ENCODE measurements at regions not wholly inside any gene's neighbourhood (a gene's known extent, or its start where the extent isn't known, plus 50 kb on each side); places are given as distances from the start of the nearest gene placed in this dataset.

DNA sequence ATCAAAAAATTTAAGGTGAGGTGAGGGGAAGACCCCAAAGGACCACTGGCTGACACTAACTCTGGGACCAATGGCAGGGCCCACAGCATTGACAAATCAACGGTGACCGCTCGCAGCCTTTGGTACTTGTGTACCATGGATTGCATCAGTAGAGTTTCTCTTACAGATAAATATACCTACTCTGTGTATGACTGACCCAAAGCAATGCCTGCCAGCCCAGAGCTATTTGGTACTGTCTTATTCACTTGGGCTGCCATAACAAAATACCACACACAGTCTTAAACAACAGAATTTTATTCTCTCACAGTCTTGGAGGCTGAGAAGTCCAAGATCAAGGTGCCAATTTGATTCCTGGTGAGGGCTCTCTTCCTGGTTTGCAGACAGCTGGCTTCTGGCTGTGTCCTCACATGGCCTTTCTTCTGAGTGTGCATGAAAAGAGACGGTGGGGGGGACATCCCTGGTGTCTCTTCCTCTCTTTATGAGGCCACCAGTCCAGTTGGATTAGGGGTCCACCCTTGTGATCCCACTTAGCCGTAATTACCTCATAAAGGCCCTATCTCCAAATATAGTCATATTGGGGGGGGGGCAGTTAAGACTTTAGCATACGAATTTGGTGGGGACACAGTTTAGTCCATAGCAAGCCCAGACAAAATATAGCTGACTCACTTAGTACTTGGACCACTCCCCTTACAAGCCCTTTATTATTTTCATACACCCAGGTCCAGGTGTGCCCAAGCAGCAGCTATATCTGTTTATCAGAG is 336.3 kb downstream of the CD83 start (continued):
- TF ChIP-seq RELA (CRISPR knock-in tag; IDR thresholded peaks at IDR 0.05; ENCODE audit: borderline replicate concordance), result no peak

DNA sequence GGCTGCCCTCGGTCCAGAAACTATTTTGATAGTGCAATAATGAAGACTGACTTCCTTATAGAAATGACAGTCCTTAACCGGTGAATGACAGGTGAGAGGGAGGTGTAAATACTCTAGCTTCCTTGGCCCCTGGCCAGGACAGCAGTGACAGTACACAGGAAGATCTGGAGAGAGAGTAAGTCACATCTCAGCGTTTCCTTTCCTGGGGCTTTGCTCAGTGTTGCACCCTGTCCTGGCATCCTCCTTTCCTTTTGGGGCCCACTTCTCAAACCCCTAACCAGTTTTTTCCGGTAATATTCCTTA is 336.9 kb downstream of the CD83 start:
- Mint-ChIP-seq H3K36me3 (no peaks in the 10 kb centered on the region), H3K4me3 (no peak overlapping the region), H3K9me3 (no peaks in the 10 kb centered on the region), H3K27ac (no peak overlapping the region), H3K27me3 (ENCODE audit: low read depth) (peaks cover 4% of the 10 kb centered on the region), H3K4me1 (peaks cover 25% of the 10 kb centered on the region)
- no peak for DNase-seq (ENCODE audit: low spot score)
- TF ChIP-seq JAZF1 (CRISPR knock-in tag; IDR thresholded peaks at IDR 0.05), result no peak
- TF ChIP-seq ELF4 (CRISPR knock-in tag; IDR thresholded peaks at IDR 0.05; ENCODE audit: low read depth), result no peak
- TF ChIP-seq TEAD4 (CRISPR knock-in tag; IDR thresholded peaks at IDR 0.05), result no peak
- TF ChIP-seq, protein P1, sequence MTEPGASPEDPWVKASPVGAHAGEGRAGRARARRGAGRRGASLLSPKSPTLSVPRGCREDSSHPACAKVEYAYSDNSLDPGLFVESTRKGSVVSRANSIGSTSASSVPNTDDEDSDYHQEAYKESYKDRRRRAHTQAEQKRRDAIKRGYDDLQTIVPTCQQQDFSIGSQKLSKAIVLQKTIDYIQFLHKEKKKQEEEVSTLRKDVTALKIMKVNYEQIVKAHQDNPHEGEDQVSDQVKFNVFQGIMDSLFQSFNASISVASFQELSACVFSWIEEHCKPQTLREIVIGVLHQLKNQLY (CRISPR knock-in tag; IDR thresholded peaks at IDR 0.05), result no peak
- no peak for TF ChIP-seq RELA (CRISPR knock-in tag; IDR thresholded peaks at IDR 0.05; ENCODE audit: borderline replicate concordance)
- TF ChIP-seq, protein P2, sequence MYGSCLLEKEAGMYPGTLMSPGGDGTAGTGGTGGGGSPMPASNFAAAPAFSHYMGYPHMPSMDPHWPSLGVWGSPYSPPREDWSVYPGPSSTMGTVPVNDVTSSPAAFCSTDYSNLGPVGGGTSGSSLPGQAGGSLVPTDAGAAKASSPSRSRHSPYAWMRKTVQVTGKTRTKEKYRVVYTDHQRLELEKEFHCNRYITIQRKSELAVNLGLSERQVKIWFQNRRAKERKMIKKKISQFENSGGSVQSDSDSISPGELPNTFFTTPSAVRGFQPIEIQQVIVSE (CRISPR knock-in tag; IDR thresholded peaks at IDR 0.05; ENCODE audit: borderline replicate concordance), result no peak
- TF ChIP-seq TCF7 (CRISPR knock-in tag; IDR thresholded peaks at IDR 0.05; ENCODE audit: low read depth), result no peak
- no peak for TF ChIP-seq ZNF396 (CRISPR knock-in tag; IDR thresholded peaks at IDR 0.05; ENCODE audit: borderline replicate concordance)
- TF ChIP-seq, protein P3, sequence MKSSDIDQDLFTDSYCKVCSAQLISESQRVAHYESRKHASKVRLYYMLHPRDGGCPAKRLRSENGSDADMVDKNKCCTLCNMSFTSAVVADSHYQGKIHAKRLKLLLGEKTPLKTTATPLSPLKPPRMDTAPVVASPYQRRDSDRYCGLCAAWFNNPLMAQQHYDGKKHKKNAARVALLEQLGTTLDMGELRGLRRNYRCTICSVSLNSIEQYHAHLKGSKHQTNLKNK (CRISPR knock-in tag; IDR thresholded peaks at IDR 0.05), result no peak
- no peak for TF ChIP-seq ETV6 (CRISPR knock-in tag; IDR thresholded peaks at IDR 0.05)
- TF ChIP-seq FOXP1 (CRISPR knock-in tag; IDR thresholded peaks at IDR 0.05; ENCODE audit: borderline replicate concordance), result no peak
- no peak for TF ChIP-seq ZNF317 (CRISPR knock-in tag; IDR thresholded peaks at IDR 0.05; ENCODE audit: borderline replicate concordance, low read depth)
- ChIA-PET CTCF (no interaction called here), POLR2A (no interaction called here)
- no peak for ATAC-seq

DNA sequence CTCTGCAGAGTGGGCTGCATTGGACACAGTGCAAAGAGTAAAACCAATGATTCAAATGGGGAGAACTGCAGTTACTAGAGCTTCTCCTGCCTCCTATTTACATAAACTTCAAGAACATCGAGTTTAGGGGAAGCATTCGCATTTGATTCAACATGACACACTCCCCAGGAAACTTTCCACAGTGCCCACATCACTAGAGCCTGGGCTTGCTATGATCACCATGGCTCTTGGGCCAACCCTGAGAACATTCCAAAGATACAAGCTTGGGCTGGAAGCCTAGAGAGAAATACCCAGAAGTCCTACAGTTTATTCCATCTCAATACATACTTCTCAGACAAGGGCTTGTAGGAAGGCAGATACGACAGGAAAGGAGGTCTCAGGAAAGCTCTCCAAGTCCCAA is 337.9 kb downstream of the CD83 start:
- Mint-ChIP-seq H3K4me1 (peaks cover 15% of the 10 kb centered on the region), H3K36me3 (no peaks in the 10 kb centered on the region), H3K27ac (0 out of 2 replicates have a peak overlapping the region, but pooled peaks have one; percentile 26), H3K27me3 (ENCODE audit: low read depth) (peaks cover 4% of the 10 kb centered on the region), H3K4me3 (no peak overlapping the region), H3K9me3 (no peaks in the 10 kb centered on the region)
- ChIA-PET CTCF (no interaction called here), POLR2A (no interaction called here)
- ATAC-seq (no peak), DNase-seq (ENCODE audit: low spot score) (no peak)
- TF ChIP-seq, protein P4, sequence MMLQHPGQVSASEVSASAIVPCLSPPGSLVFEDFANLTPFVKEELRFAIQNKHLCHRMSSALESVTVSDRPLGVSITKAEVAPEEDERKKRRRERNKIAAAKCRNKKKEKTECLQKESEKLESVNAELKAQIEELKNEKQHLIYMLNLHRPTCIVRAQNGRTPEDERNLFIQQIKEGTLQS (CRISPR knock-in tag; conservative IDR thresholded peaks at IDR 0.05), result no peak
- TF ChIP-seq ELF4 (CRISPR knock-in tag; IDR thresholded peaks at IDR 0.05; ENCODE audit: low read depth), result no peak
- TF ChIP-seq ZNF416 (CRISPR knock-in tag; IDR thresholded peaks at IDR 0.05), result no peak
- no peak for TF ChIP-seq GABPB1 (CRISPR knock-in tag; IDR thresholded peaks at IDR 0.05)
- TF ChIP-seq, protein P5, sequence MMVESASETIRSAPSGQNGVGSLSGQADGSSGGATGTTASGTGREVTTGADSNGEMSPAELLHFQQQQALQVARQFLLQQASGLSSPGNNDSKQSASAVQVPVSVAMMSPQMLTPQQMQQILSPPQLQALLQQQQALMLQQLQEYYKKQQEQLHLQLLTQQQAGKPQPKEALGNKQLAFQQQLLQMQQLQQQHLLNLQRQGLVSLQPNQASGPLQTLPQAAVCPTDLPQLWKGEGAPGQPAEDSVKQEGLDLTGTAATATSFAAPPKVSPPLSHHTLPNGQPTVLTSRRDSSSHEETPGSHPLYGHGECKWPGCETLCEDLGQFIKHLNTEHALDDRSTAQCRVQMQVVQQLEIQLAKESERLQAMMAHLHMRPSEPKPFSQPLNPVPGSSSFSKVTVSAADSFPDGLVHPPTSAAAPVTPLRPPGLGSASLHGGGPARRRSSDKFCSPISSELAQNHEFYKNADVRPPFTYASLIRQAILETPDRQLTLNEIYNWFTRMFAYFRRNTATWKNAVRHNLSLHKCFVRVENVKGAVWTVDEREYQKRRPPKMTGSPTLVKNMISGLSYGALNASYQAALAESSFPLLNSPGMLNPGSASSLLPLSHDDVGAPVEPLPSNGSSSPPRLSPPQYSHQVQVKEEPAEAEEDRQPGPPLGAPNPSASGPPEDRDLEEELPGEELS (CRISPR knock-in tag; IDR thresholded peaks at IDR 0.05), result no peak
- no peak for TF ChIP-seq ZBTB21 (CRISPR knock-in tag; IDR thresholded peaks at IDR 0.05; ENCODE audit: borderline replicate concordance)
- TF ChIP-seq GTF2I (CRISPR knock-in tag; conservative IDR thresholded peaks at IDR 0.05), result no peak
- TF ChIP-seq, protein P6, sequence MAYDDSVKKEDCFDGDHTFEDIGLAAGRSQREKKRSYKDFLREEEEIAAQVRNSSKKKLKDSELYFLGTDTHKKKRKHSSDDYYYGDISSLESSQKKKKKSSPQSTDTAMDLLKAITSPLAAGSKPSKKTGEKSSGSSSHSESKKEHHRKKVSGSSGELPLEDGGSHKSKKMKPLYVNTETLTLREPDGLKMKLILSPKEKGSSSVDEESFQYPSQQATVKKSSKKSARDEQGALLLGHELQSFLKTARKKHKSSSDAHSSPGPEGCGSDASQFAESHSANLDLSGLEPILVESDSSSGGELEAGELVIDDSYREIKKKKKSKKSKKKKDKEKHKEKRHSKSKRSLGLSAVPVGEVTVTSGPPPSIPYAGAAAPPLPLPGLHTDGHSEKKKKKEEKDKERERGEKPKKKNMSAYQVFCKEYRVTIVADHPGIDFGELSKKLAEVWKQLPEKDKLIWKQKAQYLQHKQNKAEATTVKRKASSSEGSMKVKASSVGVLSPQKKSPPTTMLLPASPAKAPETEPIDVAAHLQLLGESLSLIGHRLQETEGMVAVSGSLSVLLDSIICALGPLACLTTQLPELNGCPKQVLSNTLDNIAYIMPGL (CRISPR knock-in tag; IDR thresholded peaks at IDR 0.05), result no peak
- TF ChIP-seq, protein P7, sequence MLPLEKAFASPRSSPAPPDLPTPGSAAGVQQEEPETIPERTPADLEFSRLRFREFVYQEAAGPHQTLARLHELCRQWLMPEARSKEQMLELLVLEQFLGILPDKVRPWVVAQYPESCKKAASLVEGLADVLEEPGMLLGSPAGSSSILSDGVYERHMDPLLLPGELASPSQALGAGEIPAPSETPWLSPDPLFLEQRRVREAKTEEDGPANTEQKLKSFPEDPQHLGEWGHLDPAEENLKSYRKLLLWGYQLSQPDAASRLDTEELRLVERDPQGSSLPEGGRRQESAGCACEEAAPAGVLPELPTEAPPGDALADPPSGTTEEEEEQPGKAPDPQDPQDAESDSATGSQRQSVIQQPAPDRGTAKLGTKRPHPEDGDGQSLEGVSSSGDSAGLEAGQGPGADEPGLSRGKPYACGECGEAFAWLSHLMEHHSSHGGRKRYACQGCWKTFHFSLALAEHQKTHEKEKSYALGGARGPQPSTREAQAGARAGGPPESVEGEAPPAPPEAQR (CRISPR knock-in tag; IDR thresholded peaks at IDR 0.05), result no peak
- no peak for TF ChIP-seq ZNF671 (CRISPR knock-in tag; IDR thresholded peaks at IDR 0.05)
- no peak for TF ChIP-seq NFYB (CRISPR knock-in tag; conservative IDR thresholded peaks at IDR 0.05; ENCODE audit: low read depth)
- TF ChIP-seq GRHL2 (CRISPR knock-in tag; IDR thresholded peaks at IDR 0.05; ENCODE audit: insufficient replicate concordance, severe bottlenecking), result no peak
- no peak for TF ChIP-seq TCF7 (CRISPR knock-in tag; IDR thresholded peaks at IDR 0.05; ENCODE audit: low read depth)
- no peak for TF ChIP-seq TP53 (CRISPR knock-in tag; IDR thresholded peaks at IDR 0.05)
- no peak for TF ChIP-seq ATF1 (CRISPR knock-in tag; IDR thresholded peaks at IDR 0.05)
